Vagina (tissue), 2 donors: ENCODE measurements at regions not wholly inside any gene's neighbourhood (a gene's known extent, or its start where the extent isn't known, plus 50 kb on each side); places are given as distances from the start of the nearest gene placed in this dataset.

ENCODE experiments used
- DNase-seq, 2 donors: peaks; one replicate each; pipeline ENCODE4 v3.0.0-alpha.2; 2017; ENCODE audit errors: extremely low spot score in 2 of 2
- H3K27ac ChIP-seq: fragments of 200-600 bp; sonication (generic); one replicate; pipeline ENCODE4 v1.5.1; 2019
- H3K27me3 ChIP-seq: fragments of 200-600 bp; sonication (generic); one replicate; pipeline ENCODE4 v1.5.1; 2019
- H3K36me3 ChIP-seq, 2 donors: fragments of 200-600 bp; sonication (generic); one replicate each; pipeline ENCODE4 v1.5.1; 2017 to 2019
- H3K4me1 ChIP-seq: fragments of 200-600 bp; sonication (generic); one replicate; pipeline ENCODE4 v1.5.1; 2019
- H3K4me3 ChIP-seq, 2 donors: fragments of 200-600 bp; sonication (generic); 1 replicate in 1 of 2; 2 replicates in 1 of 2; pipeline ENCODE4 v1.5.1; 2016 to 2019
- H3K9me3 ChIP-seq: fragments of 200-600 bp; sonication (generic); one replicate; pipeline ENCODE4 v1.5.1; 2019
- POLR2A ChIP-seq, 2 donors: fragments of 450-650 bp; IDR thresholded peaks; one replicate each; pipeline ENCODE4 v1.6.1; 2017; ENCODE audit warnings: antibody characterized with exemption in 2 of 2, mild to moderate bottlenecking in 2 of 2, moderate library complexity in 2 of 2
- POLR2AphosphoS5 ChIP-seq, 2 donors: sonication (generic); formaldehyde crosslinking; IDR thresholded peaks; one replicate each; pipeline ENCODE4 v1.9.0; 2017; ENCODE audit warnings: antibody characterized with exemption in 2 of 2, mild to moderate bottlenecking in 2 of 2, low read depth in 1 of 2; ENCODE audit not compliant: insufficient read depth in 1 of 2
- intact Hi-C: fragments of 100-400 bp; cut with DNase I; formaldehyde crosslinking; loops from one replicate; pipeline ENCODE4 v1.15.1; 2023
- TF ChIP-seq, protein P1 (sequence below), 3 experiments: fragments of 450-650 bp in 2 of 3; fragments of 200-600 bp in 1 of 3; sonication (generic) in 1 of 3; IDR thresholded peaks; one replicate each; pipeline ENCODE4 v1.5.1; 2017 to 2019; ENCODE audit warnings: antibody characterized with exemption in 3 of 3, mild to moderate bottlenecking in 2 of 3, moderate library complexity in 2 of 3

GRCh38 chr21:26351661-26352060 is 181.1 kb upstream of the APP start:
- Histone ChIP-seq H3K9me3 (no peaks in the 10 kb centered on the region), H3K4me3 (no peak overlapping the region), H3K27ac (no peak overlapping the region), H3K4me1 (no peaks in the 10 kb centered on the region), H3K27me3 (no peaks in the 10 kb centered on the region), H3K36me3 (no peaks in the 10 kb centered on the region)
- TF ChIP-seq POLR2AphosphoS5 (IDR thresholded peaks at IDR 0.05; ENCODE audit: insufficient read depth in 1 of 2, low read depth in 1 of 2): no peak
- no peak for TF ChIP-seq POLR2A (IDR thresholded peaks at IDR 0.05)
- TF ChIP-seq, protein P1, sequence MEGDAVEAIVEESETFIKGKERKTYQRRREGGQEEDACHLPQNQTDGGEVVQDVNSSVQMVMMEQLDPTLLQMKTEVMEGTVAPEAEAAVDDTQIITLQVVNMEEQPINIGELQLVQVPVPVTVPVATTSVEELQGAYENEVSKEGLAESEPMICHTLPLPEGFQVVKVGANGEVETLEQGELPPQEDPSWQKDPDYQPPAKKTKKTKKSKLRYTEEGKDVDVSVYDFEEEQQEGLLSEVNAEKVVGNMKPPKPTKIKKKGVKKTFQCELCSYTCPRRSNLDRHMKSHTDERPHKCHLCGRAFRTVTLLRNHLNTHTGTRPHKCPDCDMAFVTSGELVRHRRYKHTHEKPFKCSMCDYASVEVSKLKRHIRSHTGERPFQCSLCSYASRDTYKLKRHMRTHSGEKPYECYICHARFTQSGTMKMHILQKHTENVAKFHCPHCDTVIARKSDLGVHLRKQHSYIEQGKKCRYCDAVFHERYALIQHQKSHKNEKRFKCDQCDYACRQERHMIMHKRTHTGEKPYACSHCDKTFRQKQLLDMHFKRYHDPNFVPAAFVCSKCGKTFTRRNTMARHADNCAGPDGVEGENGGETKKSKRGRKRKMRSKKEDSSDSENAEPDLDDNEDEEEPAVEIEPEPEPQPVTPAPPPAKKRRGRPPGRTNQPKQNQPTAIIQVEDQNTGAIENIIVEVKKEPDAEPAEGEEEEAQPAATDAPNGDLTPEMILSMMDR (IDR thresholded peaks at IDR 0.05): no peak
- intact Hi-C loops: no loop called here
- no peak for DNase-seq

- no peak overlapping the region for H3K4me3 ChIP-seq
- no peaks in the 10 kb centered on the region for H3K4me1 ChIP-seq
- intact Hi-C loops: no loop called here
- TF ChIP-seq, protein P1 (IDR thresholded peaks at IDR 0.05): no peak
- TF ChIP-seq POLR2A (IDR thresholded peaks at IDR 0.05): no peak
- no peak for TF ChIP-seq POLR2AphosphoS5 (IDR thresholded peaks at IDR 0.05; ENCODE audit: insufficient read depth in 1 of 2, low read depth in 1 of 2)
- no peaks in the 10 kb centered on the region for H3K27me3 ChIP-seq
- no peaks in the 10 kb centered on the region for H3K36me3 ChIP-seq
- H3K27ac ChIP-seq: no peak overlapping the region
- DNase-seq: no peak
- H3K9me3 ChIP-seq: no peaks in the 10 kb centered on the region
Measured at GRCh38 chr21:26332867-26333266, 162.3 kb upstream of the APP start.

DNA sequence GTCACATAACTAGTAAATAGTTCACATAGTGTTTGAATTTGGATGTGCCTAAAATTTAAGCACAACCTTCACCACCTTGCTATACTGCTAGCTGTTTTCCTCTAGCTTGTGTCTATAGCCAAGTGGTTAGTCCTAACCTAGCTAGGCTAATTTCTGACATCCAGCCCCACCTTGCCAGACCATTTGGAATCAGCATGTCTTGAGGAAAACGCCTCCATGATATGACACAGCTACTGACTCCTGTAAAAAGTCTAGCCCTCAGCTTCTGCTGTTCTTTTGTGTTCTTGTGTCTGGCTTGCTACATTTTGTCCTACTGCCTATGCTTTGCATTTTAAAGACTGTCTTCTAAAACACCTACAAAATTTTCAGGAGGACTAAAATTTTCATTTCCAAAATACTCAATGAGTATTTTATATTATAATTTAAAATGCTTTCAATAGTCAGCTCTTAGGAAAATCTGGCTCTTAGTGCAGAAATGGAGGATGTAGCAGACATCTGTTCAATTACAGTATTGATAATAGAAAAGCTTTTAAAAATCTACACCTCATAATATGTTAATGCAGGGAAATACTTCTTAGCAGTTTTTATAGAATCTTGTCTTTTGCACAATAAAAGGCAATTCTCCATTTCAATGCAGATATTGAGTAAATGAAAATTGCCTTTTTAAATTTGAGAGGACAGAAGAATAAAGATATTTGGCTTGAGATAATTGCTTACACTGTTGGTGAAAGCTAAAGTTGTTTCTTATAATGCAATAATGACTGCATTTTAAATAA is 160.8 kb upstream of the APP start:
- intact Hi-C loops: no loop called here
- Histone ChIP-seq H3K36me3 (no peaks in the 10 kb centered on the region), H3K27ac (no peak overlapping the region), H3K27me3 (no peaks in the 10 kb centered on the region), H3K4me1 (no peaks in the 10 kb centered on the region), H3K4me3 (no peak overlapping the region), H3K9me3 (no peaks in the 10 kb centered on the region)
- no peak for DNase-seq
- no peak for TF ChIP-seq POLR2AphosphoS5 (IDR thresholded peaks at IDR 0.05; ENCODE audit: insufficient read depth in 1 of 2, low read depth in 1 of 2)
- TF ChIP-seq POLR2A (IDR thresholded peaks at IDR 0.05): no peak
- TF ChIP-seq, protein P1 (IDR thresholded peaks at IDR 0.05): no peak

DNA sequence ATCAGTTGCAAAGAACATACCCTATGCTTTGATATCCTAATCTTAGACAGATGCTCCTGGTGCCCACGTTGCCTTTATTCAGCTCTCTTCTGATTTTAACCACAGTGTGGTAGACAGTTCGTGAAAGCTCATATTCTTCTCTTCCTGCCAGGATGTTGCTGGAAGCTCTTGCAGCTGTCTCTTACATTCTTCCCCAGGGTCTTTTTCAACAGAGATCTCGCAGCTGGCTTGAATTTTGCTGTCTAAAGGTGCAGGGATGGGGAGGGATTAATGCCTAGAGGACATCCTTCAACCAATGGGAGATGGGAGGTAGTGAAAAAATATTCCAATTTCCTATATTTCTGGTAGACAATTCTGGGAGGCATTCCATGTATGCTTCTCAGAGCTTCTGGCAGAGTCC is 150.0 kb upstream of the APP start:
- H3K4me1 ChIP-seq: no peaks in the 10 kb centered on the region
- no peak overlapping the region for H3K27ac ChIP-seq
- no peaks in the 10 kb centered on the region for H3K9me3 ChIP-seq
- TF ChIP-seq POLR2AphosphoS5 (IDR thresholded peaks at IDR 0.05; ENCODE audit: insufficient read depth in 1 of 2, low read depth in 1 of 2) (no peak), POLR2A (IDR thresholded peaks at IDR 0.05) (no peak)
- TF ChIP-seq, protein P1 (IDR thresholded peaks at IDR 0.05): no peak
- DNase-seq: no peak
- intact Hi-C loops: no loop called here
- H3K4me3 ChIP-seq: no peak overlapping the region
- H3K27me3 ChIP-seq: no peaks in the 10 kb centered on the region
- H3K36me3 ChIP-seq: no peaks in the 10 kb centered on the region

GRCh38 chr21:26307640-26308039 is 137.1 kb upstream of the APP start:
- no peak overlapping the region for H3K4me3 ChIP-seq
- intact Hi-C loops: no loop called here
- H3K27me3 ChIP-seq: no peaks in the 10 kb centered on the region
- no peak for DNase-seq
- H3K4me1 ChIP-seq: no peaks in the 10 kb centered on the region
- H3K9me3 ChIP-seq: no peaks in the 10 kb centered on the region
- H3K27ac ChIP-seq: no peak overlapping the region
- no peak for TF ChIP-seq POLR2AphosphoS5 (IDR thresholded peaks at IDR 0.05; ENCODE audit: insufficient read depth in 1 of 2, low read depth in 1 of 2)
- TF ChIP-seq POLR2A (IDR thresholded peaks at IDR 0.05): no peak
- TF ChIP-seq, protein P1 (IDR thresholded peaks at IDR 0.05): no peak
- H3K36me3 ChIP-seq: no peaks in the 10 kb centered on the region
